Inferior parietal cortex (tissue), 1 donor: ENCODE measurements at regions not wholly inside any gene's neighbourhood (a gene's known extent, or its start where the extent isn't known, plus 50 kb on each side); places are given as distances from the start of the nearest gene placed in this dataset.

Source experiments
- DNase-seq: peaks from one replicate; pipeline ENCODE4 v3.0.0-alpha.2; 2016; ENCODE audit errors: extremely low spot score

DNA sequence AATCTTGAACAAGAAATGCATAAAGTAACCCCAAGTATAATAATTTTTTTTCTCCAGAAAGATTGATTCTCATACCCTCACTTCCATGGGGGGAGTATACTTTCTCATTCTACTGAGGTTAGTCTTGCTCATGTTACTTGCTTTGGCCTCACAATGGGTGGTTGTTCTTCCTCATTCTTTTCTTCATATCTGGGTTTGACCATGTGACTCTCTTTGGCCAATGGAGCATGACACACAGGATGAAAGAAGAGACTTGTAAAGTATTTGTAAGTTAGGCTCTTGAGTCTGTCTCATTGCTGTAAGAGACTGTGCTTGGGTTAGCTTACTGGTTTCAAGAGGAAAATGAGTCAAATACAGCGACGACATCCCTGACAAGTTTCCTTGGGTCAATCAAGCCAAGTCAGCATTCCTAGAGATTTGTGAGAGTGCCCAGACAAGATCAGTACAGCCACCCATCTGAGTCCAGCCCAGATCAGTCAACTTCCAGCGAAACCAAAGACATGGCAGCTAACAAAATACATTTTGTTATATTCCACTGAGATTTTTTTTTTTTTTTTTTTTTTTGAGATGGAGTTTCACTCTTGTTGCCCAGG is 970.2 kb downstream of the BCL11A start:
- no peak for DNase-seq

DNA sequence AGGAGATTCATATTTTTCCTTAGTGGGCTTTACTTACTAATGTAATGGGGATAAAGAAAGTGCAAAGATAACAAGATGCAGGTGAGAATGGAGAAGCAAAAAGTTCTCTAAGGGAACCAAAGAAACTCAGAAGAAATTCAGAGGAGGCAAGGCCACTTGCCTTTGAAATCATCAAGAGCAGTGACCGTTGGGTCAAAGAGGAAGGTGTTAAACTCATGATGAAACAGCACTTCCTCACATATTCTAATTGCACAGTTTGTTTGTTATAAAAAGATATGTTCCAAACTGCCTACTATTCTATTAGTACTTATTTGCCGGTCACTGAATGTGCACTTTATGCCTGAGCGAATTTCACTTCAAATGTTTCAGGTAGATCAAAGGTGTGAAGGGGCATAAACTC is 975.1 kb downstream of the BCL11A start:
- no peak for DNase-seq

DNA sequence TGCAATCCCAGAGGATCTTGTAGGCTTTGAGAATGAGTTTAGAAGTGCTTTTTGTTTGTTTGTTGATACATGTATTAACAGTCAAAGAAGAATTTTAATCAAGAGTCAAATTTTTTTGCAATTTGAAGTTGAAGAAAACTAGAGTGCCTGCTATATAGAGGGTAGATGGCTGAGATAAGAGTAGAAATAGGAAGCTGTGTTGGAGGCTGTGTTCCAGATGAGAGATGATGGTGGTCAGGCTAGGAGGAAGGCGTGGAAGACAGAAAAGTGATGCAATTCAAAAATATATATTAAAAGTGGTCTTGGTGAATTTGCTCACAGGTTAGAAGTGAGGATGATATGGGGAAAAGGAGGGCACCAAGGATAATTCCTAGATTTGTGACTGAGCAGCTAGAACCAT is 978.3 kb downstream of the BCL11A start:
- no peak for DNase-seq

GRCh38 chr2:59572227-59572626 is 981.2 kb downstream of the BCL11A start:
- no peak for DNase-seq

- DNase-seq: no peak
Measured at GRCh38 chr2:59570818-59571217, 982.6 kb downstream of the BCL11A start.

GRCh38 chr2:59569124-59569523 is 984.3 kb downstream of the BCL11A start:
- DNase-seq: no peak

DNA sequence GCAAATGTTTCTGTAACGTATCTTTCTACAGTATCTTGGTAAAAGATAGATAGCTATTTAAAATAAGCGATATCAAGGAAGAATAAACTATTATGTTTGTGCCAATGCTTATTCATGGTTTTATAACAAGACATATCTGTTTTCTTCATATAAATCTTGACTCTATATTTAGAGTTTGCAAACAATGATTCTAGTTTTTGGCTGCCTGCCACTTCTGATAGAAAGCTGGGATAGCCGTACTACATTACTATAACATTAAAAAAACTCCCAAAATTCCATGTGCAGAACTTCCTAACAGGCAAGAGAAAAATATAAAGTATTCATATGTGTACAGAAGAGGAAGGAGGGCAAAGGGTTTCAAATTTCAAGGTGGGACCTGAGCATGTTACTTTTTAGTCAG is 985.0 kb downstream of the BCL11A start:
- no peak for DNase-seq

DNA sequence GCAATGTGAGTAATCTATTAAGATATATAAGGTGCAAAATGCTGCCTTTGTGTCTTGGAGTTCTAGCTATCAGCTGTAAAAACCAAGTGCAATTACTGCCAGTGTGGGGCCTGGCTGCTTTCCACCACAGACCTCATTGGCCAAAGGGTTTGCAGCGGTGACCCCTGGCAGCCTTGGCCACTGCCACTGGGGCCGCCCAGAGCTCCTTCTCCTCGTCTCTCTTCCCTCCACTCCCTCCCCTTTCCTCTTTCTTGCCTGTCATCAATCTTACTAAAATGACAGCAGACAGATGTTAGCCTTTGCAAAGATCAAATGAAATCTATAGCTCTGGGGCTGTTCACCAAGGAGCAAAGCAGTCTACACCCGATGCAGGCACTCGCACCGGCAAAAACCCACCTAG is 986.3 kb downstream of the BCL11A start:
- DNase-seq: no peak

DNA sequence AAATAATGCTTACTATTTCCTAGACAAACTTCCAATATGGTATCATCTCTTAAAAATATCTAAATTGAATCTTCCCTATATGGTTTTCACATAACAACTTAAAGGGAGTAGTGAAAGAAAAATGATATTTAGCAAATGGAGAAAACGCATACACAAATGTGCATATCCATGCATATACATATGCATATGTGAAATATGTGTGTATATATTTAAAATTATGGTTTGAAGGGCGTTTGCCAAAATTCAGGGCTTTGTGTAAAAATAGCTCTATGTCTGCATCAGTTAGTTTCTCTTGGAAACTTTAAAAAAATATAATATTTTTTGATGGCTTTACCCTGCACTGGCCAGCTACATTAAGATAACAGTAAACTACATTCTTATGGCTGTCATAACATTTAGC is 986.7 kb downstream of the BCL11A start:
- DNase-seq: no peak

- DNase-seq: no peak
Measured at GRCh38 chr2:59561281-59561680, 992.2 kb downstream of the BCL11A start.

GRCh38 chr2:59560769-59561168 is 992.7 kb downstream of the BCL11A start:
- DNase-seq: no peak

DNA sequence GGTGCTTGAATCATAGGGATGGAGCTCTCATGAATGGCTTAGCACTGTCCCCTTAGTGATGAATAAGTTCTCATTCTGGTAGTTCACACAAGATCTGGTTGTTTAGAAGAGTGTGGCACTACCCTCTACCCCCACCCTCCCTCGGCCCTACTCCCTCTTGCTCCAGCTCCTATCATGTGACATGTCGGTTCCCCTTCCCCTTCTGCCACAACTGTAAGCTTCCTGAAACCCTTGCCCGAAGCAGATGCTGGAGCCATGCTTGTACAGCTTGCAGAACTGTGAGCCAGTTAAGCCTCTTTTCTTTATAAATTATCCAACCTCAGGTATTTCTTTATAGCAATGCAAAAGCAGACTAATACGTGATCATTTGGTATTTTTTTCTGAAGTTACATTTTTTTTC is 1012.6 kb downstream of the BCL11A start:
- DNase-seq: no peak

- no peak for DNase-seq
Measured at GRCh38 chr2:59538398-59538911, 1015.0 kb downstream of the BCL11A start.

GRCh38 chr2:59532808-59533207 is 1020.6 kb downstream of the BCL11A start:
- no peak for DNase-seq

DNA sequence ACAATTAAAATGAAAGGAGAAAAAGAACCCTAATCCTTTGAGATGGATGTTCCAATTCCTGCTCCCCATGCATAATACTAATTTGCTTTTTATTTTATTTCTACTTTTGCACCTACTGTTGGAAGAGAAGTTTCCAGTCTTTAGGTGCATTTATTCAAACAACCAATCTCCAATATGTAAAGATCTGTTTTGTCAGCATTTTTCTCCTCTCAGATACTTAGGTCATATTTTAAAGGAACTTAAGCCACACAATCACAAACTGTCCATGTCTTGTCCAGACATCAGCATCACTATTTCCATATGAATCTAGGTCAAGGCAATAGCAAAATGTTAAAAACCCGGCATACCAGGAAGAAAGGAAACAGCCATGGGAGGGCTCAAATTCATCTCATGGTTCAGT is 1023.2 kb downstream of the BCL11A start:
- DNase-seq: no peak

DNA sequence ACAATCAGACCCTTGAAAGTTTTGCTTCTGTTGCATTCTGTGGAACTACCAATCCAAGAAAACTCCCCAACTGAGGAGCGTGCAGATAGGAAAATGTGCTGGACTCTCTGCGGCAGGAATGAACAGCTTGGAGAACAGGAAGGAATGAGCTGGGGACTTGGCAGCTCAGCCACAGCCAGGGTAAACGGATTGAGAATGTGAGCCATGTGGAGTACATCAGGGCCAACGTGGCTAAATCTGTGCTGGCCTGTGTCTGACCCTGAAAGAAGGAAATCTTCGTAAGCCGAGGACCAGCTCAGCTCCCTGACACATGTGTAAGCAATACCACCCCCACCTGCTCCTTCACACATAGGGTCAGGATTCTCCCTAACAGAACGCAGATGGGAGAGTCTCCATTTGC is 1023.7 kb downstream of the BCL11A start:
- DNase-seq: no peak

- DNase-seq: no peak
Measured at GRCh38 chr2:59528525-59528924, 1024.9 kb downstream of the BCL11A start.

DNA sequence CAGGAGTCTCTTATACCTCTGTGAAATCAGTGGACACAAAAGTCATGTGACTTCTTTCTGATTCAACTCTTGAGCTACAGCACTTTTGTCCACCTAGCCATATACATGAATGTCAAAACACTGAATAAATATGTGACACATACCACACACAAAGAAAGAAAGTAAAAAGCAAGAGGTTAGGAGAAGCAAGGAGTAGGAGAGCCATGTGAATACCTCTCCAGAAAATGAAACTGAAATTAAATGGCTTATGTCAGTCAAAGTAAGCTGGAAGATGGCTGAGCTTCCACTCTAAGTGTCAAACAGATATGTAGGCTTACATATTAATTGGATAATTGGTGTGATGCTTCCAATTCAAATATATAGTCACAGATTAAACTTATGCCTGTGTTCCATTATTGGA is 1050.5 kb downstream of the BCL11A start:
- no peak for DNase-seq

DNA sequence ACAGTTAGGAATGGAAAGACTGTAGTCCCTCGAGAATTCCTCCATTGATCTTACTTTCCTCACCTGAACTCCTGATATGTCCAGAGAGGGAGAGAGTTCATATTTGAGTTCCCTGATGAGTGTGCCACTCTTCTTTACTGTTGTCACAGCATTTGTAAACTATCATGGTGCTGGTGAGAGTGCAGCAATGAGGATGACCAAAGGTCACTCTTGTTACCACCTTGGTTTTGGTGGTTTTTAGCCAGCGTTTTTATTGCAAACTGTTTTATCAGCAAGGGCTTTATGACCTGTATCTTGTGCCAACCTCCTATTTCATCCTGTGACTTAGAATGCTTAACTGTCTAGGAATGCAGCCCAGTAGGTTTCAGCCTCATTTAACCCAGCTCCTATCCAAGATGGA is 1062.5 kb downstream of the BCL11A start:
- DNase-seq: no peak

DNA sequence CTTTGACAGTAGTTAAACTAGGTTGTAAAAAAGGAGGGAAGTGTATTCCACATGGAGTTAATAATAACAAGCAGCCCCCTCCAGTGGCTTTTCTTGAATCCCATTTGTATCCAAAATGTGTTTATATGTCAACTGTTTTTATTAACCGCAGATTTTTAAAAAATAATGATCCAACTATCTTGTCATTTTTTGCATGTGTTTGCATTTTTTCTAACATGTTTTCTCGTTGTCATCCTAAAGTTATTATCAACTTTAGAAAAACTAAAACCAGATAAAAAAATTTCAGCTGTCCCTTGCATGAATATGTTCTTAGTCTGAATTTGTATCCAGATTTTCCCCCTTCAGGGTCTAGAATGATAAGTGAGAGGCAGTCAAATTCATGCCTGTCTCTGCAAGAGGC is 1063.3 kb downstream of the BCL11A start:
- DNase-seq: no peak

GRCh38 chr2:59484673-59485072 is 1068.8 kb downstream of the BCL11A start:
- no peak for DNase-seq

DNA sequence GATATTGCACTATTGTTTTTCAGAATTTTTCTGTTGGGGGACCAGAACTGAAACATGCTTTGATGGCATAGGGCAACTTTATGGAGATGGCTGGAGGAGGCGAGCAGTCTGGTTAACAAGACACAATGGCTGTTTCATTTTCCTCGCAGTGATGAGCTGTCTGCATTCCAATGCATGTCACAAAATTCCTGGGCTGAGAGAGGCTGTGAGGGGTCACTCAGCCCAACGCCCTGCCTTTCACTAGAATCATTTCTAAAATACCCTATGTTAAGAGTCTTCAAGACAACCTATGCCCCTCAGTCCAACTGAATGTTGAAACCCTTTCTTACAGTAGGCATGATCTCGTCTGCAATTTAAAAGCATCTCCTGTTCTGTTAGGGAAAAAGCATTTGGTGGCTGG is 1090.0 kb downstream of the BCL11A start:
- DNase-seq: no peak

GRCh38 chr2:59462422-59463197 is 1090.8 kb downstream of the BCL11A start:
- DNase-seq: no peak

DNA sequence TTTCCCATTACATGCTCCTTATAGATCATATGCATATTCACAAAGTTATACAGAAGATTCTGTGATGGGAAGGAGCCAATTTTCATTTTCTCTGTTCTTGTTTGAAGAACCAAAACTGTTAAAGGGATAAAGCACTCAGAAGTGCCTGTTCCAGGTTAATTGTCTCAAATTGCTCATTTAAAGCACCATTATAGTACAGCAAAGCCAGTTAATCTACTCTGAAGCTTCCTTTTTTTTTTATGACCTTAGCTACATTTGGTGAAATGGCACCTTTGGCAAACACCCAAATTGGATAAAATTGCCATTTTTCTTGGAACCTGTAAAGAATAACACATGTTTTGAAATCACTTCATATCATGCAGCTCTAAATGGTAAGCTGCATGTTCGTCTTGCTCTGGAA is 1092.3 kb downstream of the BCL11A start:
- DNase-seq: no peak
